Upper lobe of left lung (tissue), 4 donors: ENCODE measurements at regions not wholly inside any gene's neighbourhood (a gene's known extent, or its start where the extent isn't known, plus 50 kb on each side); places are given as distances from the start of the nearest gene placed in this dataset.

Experiments used
- POLR2AphosphoS5 ChIP-seq, 2 donors: sonication (generic); formaldehyde crosslinking; IDR thresholded peaks; one replicate each; pipeline ENCODE4 v1.5.1; 2017; ENCODE audit warnings: antibody characterized with exemption in 2 of 2
- TF ChIP-seq, protein P1 (sequence below), 6 experiments: fragments of 450-650 bp in 4 of 6; fragments of 200-600 bp in 2 of 6; sonication (generic) in 2 of 6; IDR thresholded peaks; one replicate each; pipeline ENCODE4 v1.5.1; 2016 to 2019; ENCODE audit warnings: antibody characterized with exemption in 6 of 6

DNA sequence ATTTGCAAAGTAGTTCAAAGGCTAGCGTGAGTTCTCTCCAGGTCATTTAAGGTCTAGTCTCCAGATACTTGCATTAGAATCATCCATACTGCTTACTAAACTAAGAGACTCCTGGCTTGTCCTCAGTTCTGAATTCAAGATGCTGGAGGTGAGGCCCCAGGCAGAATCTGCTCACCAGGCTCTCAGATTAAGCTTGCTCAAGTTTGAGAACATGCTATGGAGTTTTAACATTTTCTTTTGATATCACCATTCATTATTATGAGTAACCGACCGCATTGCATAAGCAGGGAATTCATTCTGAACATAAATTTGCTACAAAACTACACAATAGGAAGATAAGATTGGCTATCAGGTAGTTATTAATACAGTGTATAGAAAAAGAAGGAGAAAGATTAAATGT, 409.7 kb upstream of the FANCL start:
- TF ChIP-seq, protein P1, sequence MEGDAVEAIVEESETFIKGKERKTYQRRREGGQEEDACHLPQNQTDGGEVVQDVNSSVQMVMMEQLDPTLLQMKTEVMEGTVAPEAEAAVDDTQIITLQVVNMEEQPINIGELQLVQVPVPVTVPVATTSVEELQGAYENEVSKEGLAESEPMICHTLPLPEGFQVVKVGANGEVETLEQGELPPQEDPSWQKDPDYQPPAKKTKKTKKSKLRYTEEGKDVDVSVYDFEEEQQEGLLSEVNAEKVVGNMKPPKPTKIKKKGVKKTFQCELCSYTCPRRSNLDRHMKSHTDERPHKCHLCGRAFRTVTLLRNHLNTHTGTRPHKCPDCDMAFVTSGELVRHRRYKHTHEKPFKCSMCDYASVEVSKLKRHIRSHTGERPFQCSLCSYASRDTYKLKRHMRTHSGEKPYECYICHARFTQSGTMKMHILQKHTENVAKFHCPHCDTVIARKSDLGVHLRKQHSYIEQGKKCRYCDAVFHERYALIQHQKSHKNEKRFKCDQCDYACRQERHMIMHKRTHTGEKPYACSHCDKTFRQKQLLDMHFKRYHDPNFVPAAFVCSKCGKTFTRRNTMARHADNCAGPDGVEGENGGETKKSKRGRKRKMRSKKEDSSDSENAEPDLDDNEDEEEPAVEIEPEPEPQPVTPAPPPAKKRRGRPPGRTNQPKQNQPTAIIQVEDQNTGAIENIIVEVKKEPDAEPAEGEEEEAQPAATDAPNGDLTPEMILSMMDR (IDR thresholded peaks at IDR 0.05), result no peak
- TF ChIP-seq POLR2AphosphoS5 (IDR thresholded peaks at IDR 0.05), result no peak
